ENCODE measurements at regions not wholly inside any gene's neighbourhood (a gene's known extent, or its start where the extent isn't known, plus 50 kb on each side); places are given as distances from the start of the nearest gene placed in this dataset.
"Not testable (repeated sequence)": the region's sequence is repeated elsewhere in the genome, so short reads cannot be mapped to it uniquely, and the experiment has no call there.

DNA sequence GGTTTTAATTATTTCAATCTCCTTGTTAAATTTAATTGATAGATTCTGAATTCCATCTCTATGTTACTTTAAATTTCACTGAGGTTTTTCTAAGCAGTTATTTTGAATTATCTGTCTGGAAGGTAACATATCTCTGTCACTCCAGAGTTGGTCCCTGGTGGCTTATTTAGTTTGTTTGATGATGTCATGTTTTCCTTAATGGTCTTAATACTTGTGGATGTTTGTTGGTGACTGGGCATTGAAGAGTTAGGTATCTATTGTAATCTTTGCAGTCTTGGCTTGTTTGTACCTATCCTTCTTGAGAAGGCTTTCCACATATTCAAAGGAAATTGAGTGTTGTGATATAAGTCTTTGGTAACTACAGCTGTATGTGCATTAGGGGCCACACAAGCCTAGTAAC lies 810.0 kb upstream of the NEGR1 start:
- DNase-seq (ENCODE audit: low read depth in 2 of 2), result no peak

DNA sequence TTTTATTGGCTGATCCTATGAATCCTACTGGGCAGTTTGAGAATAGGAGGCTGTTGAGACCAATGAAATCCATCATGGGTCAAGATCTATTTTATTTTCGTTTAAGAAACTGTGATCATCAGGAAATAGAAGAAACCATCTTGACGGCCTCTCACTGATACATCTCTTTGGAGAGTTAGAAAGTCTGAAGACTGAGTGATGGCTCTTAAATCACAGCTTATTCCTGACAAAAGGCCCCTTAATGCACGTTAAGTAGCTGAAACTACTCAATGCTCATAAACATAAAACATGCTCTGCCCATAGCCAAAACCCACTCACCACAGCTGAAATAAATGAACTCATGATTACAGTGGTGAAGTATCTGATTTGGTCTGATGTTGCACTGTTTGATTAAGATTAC lies 784.5 kb upstream of the NEGR1 start:
- DNase-seq (ENCODE audit: low read depth in 2 of 2), result no peak

DNA sequence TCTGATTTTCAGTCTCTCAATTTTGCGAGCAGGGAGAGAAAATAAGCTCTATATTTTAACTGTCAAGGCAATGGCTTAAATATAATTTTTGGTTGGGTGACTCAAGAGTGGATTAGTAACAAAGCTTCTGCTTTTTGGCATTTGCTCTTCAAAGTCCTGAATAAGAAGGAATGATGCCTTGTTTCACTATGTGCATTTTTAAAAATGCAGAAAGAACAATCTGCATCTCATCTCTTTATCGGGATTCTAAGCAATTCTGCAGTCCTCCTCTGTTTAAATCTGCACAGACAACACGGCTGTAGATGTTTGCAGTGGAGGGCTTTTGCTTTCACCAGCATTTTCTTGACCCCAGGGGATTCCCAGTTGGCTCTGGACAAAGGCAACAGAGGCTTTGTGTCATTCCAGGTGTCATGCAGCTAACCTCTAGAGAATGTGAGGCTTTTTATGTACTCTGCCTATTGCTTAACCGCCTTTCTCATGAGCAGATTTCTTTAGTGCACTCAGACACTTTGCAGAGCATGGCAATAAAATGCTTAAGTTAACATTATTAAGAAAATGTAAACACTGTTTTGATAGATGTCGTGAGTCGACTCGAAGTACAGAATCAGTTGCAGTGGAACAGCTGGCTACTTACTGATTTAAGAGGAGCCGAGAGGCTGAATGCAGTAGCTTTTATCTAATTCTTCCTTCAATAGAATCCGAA lies 783.2 kb upstream of the NEGR1 start:
- DNase-seq (ENCODE audit: low read depth in 2 of 2), result no peak

DNA sequence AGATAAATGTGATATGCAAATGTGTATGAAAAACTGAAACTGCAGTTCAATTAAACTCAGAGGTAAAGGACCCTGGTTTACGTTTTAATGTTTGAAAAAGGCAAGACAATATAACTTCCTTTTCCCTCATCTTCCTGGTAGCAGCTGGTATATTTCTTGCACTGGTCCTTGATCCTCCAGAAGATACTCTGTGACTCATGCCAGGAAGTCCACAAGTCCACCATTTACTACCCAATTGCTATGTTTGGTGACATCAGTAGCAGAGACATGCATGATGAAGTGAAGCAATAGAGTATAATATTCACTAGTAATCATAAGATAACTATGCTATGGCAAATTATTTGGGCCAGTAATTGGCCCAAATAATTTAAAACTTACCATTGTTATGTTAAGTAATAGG lies 774.5 kb upstream of the NEGR1 start:
- DNase-seq (ENCODE audit: low read depth in 2 of 2), result no peak

DNA sequence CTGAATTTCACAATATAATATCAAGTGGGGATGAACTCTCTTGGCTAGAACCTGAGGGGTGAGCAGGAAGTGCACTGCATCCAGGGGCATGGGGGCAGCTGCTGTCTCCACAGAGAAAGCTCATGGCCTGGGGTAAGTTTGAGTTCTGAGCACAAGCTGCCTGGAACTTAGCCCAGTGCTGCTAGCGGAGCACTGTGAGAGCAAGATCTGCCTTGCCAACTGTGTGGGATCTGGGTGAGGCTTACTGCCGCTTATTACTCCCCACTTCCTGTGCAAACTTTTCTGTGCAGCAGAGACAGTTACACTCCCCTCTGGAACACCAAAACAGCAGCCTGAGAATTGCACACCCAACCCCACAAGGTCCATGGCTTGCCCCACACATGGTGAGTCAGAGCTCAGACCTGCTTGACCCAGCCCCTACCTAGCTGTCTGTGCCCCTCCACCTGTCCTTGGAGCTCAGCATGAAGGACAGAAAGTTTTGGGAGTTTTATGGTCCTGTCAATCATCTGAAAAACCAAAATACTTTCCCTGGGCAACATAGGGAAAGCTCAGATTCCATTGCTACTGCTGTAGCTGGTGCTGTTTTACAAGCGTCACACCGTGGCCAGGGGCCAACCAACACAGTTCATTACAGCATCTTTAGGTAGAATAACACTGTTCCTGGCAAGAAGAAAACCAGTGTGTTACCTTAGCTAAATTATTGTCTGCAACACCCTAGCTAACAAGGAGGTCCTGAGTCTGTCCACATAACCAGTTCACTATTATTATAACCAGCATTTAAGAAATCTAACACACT lies 762.1 kb upstream of the NEGR1 start:
- no peak for DNase-seq (ENCODE audit: low read depth in 2 of 2)

DNA sequence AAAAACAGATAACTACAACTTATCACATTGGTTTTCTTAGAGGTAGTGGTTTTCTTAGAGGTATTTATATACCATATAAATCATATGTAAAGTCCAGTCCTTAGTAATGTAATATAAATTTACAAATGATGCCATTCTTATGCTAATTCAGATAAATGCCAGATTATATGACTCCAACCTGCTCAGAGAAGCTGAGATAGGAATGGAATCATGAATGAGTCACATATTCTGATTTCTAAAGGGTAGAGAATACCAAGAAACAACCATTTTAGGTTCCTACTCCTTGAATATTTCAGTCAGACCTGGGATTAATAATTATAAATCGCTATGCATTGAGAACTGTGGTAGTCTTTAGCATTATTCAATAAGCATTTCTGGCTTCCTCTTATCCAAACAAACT lies 760.1 kb upstream of the NEGR1 start:
- DNase-seq (ENCODE audit: low read depth in 2 of 2), result no peak

DNA sequence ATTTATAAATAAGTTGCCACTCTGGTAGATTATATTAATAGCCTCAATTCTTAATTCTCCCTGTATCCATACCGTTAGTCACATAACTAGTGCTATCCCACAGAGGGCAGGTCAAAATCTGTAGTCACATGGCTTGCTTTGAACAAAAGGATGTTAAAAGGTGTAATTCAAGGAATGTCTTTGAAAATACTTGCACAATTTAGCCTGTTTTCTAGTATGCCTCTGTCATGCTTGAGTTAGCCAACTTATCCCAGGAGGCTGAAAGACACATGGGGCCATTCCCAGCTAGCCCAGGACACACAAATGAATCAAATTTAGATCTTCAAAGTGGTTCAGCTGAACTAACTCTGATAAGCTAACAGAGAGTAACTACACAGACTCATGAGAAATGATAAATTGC lies 758.5 kb upstream of the NEGR1 start:
- no peak for DNase-seq (ENCODE audit: low read depth in 2 of 2)

DNA sequence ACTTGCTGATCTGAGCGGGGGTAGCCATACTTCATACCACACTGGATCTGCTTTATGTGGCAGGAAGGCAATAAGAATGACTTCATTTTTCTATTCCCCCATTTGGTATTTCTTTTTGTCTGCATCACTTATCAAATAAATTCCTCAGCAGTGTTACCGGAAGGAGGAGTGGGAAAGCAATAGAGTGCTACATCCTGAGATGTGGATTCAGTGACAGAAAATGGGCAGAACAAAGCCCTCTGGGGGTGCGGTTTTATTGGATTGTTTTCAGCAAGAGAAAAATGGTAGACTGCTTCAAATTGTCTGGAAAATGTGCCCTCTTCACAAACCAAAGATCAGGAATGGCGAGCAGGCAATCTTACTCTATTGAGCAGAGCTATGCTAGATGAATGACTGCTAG lies 751.9 kb upstream of the NEGR1 start:
- DNase-seq (ENCODE audit: low read depth in 2 of 2), result no peak

DNA sequence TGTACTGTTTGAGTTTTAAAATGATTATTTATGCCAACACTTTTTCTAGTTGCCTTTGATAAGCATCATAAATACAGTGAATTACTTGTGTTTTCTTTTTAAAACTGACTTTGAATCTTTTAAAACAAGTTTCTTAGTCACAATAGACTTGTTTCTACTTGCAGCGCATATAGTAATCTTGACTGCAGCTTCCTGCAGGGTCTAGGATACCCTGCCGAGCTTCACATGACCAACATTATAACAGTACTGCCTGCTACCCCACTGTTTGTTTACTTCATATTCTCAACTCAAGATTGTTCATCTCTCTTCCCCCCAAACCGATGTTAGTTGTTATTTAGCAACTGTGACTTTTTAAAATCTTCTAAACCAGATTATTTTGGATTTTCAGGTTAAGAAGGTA lies 751.3 kb upstream of the NEGR1 start:
- no peak for DNase-seq (ENCODE audit: low read depth in 2 of 2)

DNA sequence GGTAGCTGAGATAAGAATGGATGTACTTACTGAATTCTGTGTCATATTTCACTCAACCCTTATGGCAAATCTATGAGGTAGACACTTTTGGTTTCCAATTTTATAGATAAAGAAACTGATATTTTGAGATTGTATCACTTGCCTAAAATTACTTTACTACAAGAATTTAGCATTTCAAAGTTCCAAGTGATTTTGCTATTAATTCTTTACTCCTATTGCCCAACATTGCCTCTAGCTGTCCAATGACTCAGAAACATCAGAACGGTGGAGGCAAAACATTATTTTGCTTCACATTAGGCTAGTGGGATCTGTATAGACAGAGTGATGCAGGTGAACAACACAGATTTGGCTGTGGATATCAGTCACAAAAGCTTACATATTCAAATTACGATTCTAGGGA lies 747.2 kb upstream of the NEGR1 start:
- DNase-seq (ENCODE audit: low read depth in 2 of 2), result no peak

DNA sequence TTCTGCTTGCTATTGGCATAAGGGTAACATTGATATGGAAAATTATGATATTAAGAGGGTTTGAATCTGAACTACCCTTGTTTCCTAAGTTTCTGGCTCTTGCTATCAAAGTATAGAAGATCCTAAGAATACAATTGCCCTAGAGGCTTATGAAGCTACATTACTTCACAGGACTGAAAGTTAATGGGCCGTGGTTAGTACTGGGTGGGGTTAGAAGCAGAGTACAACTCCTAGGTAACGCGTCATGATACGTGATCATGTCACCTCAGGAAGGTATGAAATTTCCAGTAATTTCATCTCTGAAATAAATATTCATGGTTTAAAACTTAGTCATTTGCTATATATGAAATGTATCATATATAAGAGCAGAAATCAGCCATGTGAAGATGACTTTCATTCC lies 743.8 kb upstream of the NEGR1 start:
- no peak for DNase-seq (ENCODE audit: low read depth in 2 of 2)

DNA sequence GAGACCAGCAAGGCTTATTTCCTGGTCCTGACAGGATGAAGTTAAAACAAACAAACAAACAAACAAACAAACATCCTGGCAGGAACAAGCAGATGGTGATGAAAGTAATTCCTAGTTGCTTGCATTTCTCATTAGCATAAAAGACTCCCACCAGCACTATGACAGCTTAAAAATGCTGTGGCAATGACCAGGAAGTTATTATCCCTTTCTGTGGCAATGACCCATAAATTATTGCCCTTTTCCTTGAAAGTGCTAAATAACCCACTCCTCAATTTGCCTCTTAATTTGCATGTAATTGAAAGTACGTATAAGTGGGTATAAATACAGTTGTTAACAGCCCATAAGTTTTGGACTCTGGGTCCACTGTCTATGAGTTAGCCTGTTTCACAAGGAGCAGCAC lies 727.6 kb upstream of the NEGR1 start:
- no peak for DNase-seq (ENCODE audit: low read depth in 2 of 2)

DNA sequence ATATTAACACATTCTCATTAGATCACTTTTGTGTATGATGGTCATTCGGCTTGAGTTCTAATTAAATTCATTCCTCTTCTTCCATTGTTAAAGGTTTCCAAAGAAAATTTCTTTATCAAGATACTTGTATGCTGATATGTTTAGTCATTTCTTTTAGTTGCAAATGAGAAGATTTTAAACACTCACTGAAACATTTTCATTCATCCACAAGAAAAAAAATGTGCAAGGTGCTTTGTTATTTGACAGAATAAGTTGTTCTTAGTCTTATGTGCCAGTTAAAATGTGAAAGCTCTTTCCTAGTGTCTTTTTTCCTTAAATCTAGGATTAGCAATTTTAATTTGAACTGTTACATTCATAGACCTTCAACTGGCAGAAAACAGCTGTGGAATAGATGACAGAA lies 727.0 kb upstream of the NEGR1 start:
- DNase-seq (ENCODE audit: low read depth in 2 of 2), result no peak

DNA sequence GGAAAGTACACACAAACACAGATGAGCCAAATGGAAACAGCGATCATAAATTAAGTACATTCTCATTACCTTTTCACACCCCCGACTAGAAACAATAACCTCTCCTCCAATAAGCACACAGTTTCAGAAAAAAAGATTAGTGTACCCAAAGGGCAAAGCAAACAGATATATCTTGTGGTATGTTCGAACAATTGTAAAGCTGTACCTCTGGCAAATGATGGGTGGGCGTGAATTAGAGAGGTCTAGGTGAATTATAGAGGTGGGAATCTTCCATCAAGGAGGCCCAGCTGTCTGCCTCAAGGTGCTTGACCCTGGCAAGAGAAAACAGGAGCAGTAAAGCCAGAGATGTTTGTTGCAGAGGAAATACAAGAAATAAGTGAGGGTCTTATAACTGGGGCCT lies 715.3 kb upstream of the NEGR1 start:
- no peak for DNase-seq (ENCODE audit: low read depth in 2 of 2)

DNA sequence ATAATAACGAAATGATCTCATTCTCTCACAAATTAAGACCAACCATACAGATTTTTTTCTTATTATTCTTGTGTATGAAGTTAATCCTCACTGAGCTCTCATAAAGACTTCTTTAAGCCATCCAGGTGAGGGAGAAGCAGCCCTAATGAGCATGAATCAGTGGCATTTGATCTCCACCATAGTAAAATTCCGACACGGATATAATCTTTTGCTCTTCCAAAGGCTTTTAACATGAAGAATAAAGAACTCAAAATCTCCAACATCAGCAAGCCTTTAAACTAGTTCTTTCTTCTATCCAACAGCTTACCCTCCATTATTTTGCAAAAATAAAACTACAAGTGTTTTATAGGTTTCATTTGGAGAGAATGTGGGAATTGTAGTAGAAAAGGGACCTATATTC lies 714.7 kb upstream of the NEGR1 start:
- DNase-seq (ENCODE audit: low read depth in 2 of 2), result no peak

DNA sequence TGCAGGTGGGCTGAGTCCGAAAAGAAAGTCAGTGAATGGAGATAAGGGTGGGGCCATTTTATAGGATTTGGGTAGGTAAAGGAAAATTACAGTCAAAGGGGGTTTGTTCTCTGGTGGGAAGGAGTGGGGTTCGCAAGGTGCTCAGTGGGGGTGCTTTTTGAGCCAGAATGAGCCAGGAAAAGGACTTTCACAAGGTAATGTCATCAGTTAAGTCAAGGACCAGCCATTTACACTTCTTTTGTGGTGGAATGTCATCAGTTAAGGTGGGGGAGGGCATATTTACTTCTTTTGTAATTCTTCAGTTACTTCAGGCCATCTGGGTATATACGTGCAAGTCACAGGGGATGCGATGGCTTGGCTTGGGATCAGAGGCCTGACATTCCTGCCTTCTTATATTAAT lies 705.5 kb upstream of the NEGR1 start:
- DNase-seq (ENCODE audit: low read depth in 2 of 2), result not testable (repeated sequence)

DNA sequence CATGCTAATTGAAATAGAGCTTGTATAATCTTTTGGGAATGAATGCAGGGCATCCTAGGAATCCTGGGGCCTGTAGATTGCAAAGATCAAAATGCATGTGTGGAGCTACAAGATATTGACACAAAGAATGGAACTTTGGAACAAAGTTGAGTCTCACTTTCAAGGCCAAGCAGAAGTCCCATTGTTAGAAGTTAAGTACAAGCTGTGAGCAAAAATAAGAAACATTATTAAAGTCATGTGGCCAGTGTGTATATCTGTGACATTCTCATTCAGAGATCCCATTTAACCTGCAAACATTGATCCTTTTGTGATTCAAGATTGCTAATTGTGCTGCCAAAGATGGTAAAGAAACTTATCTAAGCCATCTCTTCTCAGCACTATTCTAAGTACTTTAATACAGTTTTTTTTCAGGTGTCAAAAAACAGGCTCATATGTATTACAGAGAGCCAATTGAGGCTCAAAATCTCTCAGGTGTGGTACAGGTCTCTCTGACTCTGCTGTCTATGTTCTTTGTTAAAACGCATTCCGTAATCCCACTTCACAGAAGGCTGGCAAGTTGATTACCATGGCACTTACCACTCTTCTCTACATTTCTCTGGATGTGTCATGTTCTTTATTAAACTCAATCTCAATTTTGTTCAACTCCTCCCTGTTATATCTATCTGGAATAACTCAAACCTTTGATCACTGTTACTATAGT lies 704.4 kb upstream of the NEGR1 start:
- DNase-seq (ENCODE audit: low read depth in 2 of 2), result no peak

DNA sequence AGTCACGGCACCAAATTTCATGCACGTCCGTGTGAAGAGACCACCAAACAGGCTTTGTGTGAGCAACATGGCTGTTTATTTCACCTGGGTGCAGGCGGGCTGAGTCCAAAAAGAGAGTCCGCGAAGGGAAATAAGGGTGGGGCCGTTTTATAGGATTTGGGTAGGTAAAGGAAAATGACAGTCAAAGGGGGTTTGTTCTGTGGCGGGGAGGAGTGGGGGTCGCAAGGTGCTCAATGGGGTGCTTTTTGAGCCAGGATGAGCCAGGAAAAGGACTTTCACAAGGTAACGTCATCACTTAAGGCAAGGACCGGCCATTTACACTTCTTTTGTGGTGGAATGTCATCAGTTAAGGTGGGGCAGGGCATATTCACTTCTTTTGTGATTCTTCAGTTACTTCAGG lies 702.7 kb upstream of the NEGR1 start:
- DNase-seq (ENCODE audit: low read depth in 2 of 2), result not testable (repeated sequence)

DNA sequence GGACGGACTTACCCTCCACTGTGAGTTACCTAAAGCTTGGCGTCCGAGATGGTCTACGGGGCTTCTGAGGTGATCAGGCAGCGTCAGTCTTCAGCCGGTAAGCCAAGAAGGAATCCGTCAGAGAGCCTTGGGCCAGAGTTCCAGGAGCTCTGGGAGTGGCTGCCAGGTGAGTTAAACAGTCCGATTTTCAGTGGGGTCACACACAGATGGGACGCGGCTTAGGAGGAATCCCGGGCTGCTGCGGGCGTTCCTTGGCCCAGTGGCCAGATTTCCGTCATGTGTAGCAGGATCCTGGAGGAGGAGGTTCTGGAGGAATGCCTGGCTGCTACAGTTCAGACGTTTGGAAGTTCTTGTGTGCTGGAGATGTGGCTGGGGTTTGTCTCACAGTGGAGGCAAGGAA lies 700.7 kb upstream of the NEGR1 start:
- DNase-seq (ENCODE audit: low read depth in 2 of 2), result not testable (repeated sequence)

DNA sequence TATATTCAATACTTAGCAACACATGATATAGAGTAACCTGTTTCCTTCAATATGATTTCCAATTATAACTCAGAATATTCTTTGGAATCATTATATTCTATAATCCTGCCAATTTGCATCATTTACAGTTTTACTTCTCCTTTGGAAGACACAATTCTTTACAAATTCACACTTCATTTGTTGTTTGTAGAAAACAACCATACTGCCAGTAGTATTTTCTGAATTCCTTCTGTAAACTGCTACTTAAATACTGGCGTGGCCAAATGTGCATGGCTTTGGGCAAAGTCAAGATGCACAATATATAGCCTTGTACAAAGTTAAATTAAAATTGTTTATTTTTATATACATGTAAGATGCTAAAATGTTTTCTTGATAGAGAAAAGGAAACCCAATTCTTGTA lies 687.1 kb upstream of the NEGR1 start:
- no peak for DNase-seq (ENCODE audit: low read depth in 2 of 2)

DNA sequence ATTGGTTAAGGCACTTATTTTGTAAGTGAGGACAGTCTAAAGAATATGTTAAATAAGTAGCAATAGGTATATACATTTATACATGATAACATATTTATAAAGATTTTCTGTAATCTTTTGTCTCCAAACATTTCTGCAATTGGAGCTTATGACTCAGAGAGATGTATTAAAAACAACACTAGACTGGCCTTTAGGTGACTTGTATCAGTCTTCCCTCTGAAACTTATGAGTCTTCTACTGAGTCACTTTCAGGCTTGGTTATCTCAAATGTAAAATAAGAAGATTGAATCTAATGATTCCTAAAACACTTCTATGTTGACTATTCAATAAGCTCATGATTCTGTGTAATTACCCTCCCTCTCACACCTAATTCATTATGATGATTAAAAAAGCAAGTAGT lies 672.6 kb upstream of the NEGR1 start:
- DNase-seq (ENCODE audit: low read depth in 2 of 2), result no peak

DNA sequence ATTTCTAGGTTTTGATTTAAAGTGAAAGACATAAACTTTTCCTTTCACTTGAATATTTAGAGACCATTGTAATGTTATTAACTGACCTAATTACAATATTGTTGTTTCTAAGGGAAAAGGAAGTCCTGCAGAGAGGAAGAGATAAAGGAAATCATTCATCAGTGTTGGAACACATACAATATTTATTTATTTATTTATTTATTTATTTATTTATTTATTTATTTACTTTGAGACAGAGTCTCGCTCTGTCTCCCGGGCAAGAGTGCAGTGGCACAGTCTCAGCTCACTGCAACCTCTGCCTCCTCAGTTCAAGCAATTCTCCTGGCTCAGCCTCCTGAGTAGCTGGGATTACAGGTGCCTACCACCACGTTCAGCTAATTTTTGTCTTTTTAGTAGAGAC lies 668.6 kb upstream of the NEGR1 start:
- DNase-seq (ENCODE audit: low read depth in 2 of 2), result not testable (repeated sequence)
